GM21515 (cell line): ENCODE measurements at regions not wholly inside any gene's neighbourhood (a gene's known extent, or its start where the extent isn't known, plus 50 kb on each side); places are given as distances from the start of the nearest gene placed in this dataset.

Experiments used
- ATAC-seq: cut with Tn5 transposase; IDR thresholded peaks from one replicate; pipeline ENCODE4 v1.9.1; 2021; ENCODE audit not compliant: unreplicated experiment

GRCh38 chr2:37780387-37780676 is 108.9 kb upstream of the CDC42EP3 start:
- no peak for ATAC-seq

GRCh38 chr2:37781028-37781427 is 109.6 kb upstream of the CDC42EP3 start:
- no peak for ATAC-seq

- ATAC-seq = no peak
These were observed 110.8 kb upstream of the CDC42EP3 start for GRCh38 chr2:37782155-37782673.

GRCh38 chr2:37782721-37783371 is 111.4 kb upstream of the CDC42EP3 start:
- no peak for ATAC-seq

- no peak for ATAC-seq
These were observed 112.1 kb upstream of the CDC42EP3 start for GRCh38 chr2:37783545-37783944.

- ATAC-seq = no peak
These were observed 112.8 kb upstream of the CDC42EP3 start for GRCh38 chr2:37784071-37784758.

GRCh38 chr2:37784759-37785149 is 113.3 kb upstream of the CDC42EP3 start:
- ATAC-seq = no peak

GRCh38 chr2:37786191-37786698 is 114.8 kb upstream of the CDC42EP3 start:
- no peak for ATAC-seq

GRCh38 chr2:37786854-37787253 is 115.4 kb upstream of the CDC42EP3 start:
- ATAC-seq = no peak

GRCh38 chr2:37788602-37789209 is 117.3 kb upstream of the CDC42EP3 start:
- ATAC-seq = no peak

- ATAC-seq = no peak
These were observed 118.6 kb upstream of the CDC42EP3 start for GRCh38 chr2:37790019-37790418.

GRCh38 chr2:37790462-37790861 is 119.0 kb upstream of the CDC42EP3 start:
- no peak for ATAC-seq

- ATAC-seq = no peak
These were observed 120.9 kb upstream of the CDC42EP3 start for GRCh38 chr2:37792366-37792765.

- ATAC-seq = no peak
These were observed 121.6 kb upstream of the CDC42EP3 start for GRCh38 chr2:37793004-37793403.

GRCh38 chr2:37794717-37795116 is 123.3 kb upstream of the CDC42EP3 start:
- no peak for ATAC-seq

- ATAC-seq = no peak
These were observed 124.0 kb upstream of the CDC42EP3 start for GRCh38 chr2:37795456-37795855.

GRCh38 chr2:37795938-37796337 is 124.5 kb upstream of the CDC42EP3 start:
- no peak for ATAC-seq

GRCh38 chr2:37796481-37796880 is 125.0 kb upstream of the CDC42EP3 start:
- no peak for ATAC-seq

GRCh38 chr2:37797081-37797480 is 125.6 kb upstream of the CDC42EP3 start:
- ATAC-seq = no peak

- ATAC-seq = no peak
These were observed 126.6 kb upstream of the RMDN2 start for GRCh38 chr2:37798315-37799005.

- ATAC-seq = no peak
These were observed 124.8 kb upstream of the RMDN2 start for GRCh38 chr2:37800176-37800858.
